ENCODE measurements at regions not wholly inside any gene's neighbourhood (a gene's known extent, or its start where the extent isn't known, plus 50 kb on each side); places are given as distances from the start of the nearest gene placed in this dataset.

- no peak for TF ChIP-seq CTCF (IDR thresholded peaks at IDR 0.05; ENCODE audit: extremely low read depth, missing control alignments)
- no peak for DNase-seq (ENCODE audit: low spot score)
Measured at GRCh38 chrY:21827593-21827992, 66.7 kb downstream of the RBMY1D start.
